ENCODE measurements at regions not wholly inside any gene's neighbourhood (a gene's known extent, or its start where the extent isn't known, plus 50 kb on each side); places are given as distances from the start of the nearest gene placed in this dataset.
"Not testable (repeated sequence)": the region's sequence is repeated elsewhere in the genome, so short reads cannot be mapped to it uniquely, and the experiment has no call there.

DNA sequence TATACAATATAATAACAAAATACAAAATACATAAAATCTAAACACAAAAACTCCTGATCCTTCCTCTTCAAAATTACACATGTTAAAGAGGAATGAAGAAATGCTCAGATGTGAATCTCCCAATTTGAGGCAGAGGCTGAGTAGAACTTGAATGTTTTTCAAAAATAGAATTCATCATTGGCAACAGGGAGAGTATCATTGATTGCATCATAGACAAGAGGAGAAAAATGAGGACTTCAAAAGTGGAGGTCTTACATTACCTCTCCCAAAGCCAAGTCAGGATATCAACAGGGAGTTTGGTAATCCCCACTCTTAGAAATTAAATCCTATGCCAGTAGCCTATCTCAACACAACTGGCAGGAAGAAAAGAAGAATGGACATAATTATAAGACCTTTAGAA, 2023.9 kb upstream of the CELF4 start:
- Histone ChIP-seq H3K27me3 (no peaks in the 10 kb centered on the region), H3K9me3 (no peaks in the 10 kb centered on the region), H3K27ac (no peak overlapping the region), H3K36me3 (no peaks in the 10 kb centered on the region), H3K4me3 (no peak overlapping the region), H3K4me1 (no peaks in the 10 kb centered on the region)
- no peak for DNase-seq (ENCODE audit: low spot score in 2 of 2)
- TF ChIP-seq CTCF (IDR thresholded peaks at IDR 0.05) = no peak
- no peak for TF ChIP-seq POLR2A (IDR thresholded peaks at IDR 0.05)
- no peak for TF ChIP-seq EP300 (IDR thresholded peaks at IDR 0.05)
- TF ChIP-seq POLR2AphosphoS5 (IDR thresholded peaks at IDR 0.05) = no peak

- Histone ChIP-seq H3K4me3 (no peak overlapping the region), H3K4me1 (no peaks in the 10 kb centered on the region), H3K27ac (no peak overlapping the region), H3K36me3 (no peaks in the 10 kb centered on the region), H3K27me3 (no peaks in the 10 kb centered on the region), H3K9me3 (no peaks in the 10 kb centered on the region)
- DNase-seq (ENCODE audit: low spot score in 2 of 2) = no peak
- WGBS = 94% methylated on average over 1 of the region's 1 CpG
- TF ChIP-seq POLR2A (IDR thresholded peaks at IDR 0.05) (no peak), EP300 (IDR thresholded peaks at IDR 0.05) (no peak), POLR2AphosphoS5 (IDR thresholded peaks at IDR 0.05) (no peak), CTCF (IDR thresholded peaks at IDR 0.05) (no peak)
These were observed 2022.0 kb upstream of the CELF4 start for GRCh38 chr18:39587586-39587985.

DNA sequence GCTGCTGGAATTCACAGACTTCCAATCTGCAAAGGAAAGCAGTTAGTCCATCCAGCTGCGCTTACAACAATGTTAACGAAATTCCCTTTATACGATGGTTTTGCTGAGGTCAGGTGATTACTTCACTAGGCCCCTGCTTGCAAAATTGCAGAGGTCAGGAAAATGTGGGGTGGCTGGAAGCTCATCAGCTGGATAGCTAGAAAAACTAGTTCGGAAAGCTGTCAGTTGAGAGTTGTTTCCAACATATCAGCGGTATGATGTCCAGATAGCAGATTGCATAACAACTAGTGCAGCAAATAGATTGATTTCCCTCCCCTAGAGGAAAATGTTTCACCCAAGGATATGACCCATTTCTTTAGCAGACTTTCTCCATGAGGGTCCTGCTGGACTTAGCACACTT, 2021.1 kb upstream of the CELF4 start:
- WGBS = 46% methylated on average over 5 of the region's 5 CpGs
- H3K27ac ChIP-seq = no peak overlapping the region
- H3K36me3 ChIP-seq = no peaks in the 10 kb centered on the region
- no peak for DNase-seq (ENCODE audit: low spot score in 2 of 2)
- TF ChIP-seq CTCF (IDR thresholded peaks at IDR 0.05) (no peak), EP300 (IDR thresholded peaks at IDR 0.05) (no peak), POLR2A (IDR thresholded peaks at IDR 0.05) (no peak), POLR2AphosphoS5 (IDR thresholded peaks at IDR 0.05) (no peak)
- H3K4me1 ChIP-seq = no peaks in the 10 kb centered on the region
- H3K27me3 ChIP-seq = no peaks in the 10 kb centered on the region
- H3K4me3 ChIP-seq = no peak overlapping the region
- no peaks in the 10 kb centered on the region for H3K9me3 ChIP-seq

GRCh38 chr18:39574897-39575296, 2009.3 kb upstream of the CELF4 start:
- no peaks in the 10 kb centered on the region for H3K4me1 ChIP-seq
- H3K27ac ChIP-seq = no peak overlapping the region
- H3K36me3 ChIP-seq = no peaks in the 10 kb centered on the region
- DNase-seq (ENCODE audit: low spot score in 2 of 2) = no peak
- WGBS = 74% methylated on average over 4 of the region's 4 CpGs
- H3K9me3 ChIP-seq = no peaks in the 10 kb centered on the region
- no peak overlapping the region for H3K4me3 ChIP-seq
- H3K27me3 ChIP-seq = no peaks in the 10 kb centered on the region
- TF ChIP-seq POLR2AphosphoS5 (IDR thresholded peaks at IDR 0.05) = no peak
- no peak for TF ChIP-seq CTCF (IDR thresholded peaks at IDR 0.05)
- no peak for TF ChIP-seq POLR2A (IDR thresholded peaks at IDR 0.05)
- TF ChIP-seq EP300 (IDR thresholded peaks at IDR 0.05) = no peak

DNA sequence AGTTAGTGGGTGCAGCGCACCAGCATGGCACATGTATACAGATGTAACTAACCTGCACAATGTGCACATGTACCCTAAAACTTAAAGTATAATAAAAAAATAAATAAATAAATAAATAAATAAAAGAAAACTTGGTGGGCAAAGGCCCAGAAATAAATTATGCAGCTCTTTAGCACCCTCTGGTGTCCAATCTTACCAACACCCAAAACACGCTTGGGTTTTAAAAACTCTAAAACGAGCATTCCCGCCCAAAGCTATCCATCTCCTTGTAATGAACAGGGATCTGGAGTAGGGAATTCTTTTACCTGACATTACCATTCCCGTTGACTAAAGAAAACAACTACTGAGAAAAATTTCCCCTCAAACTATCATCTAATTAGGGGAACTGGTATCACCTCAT, 2005.9 kb upstream of the CELF4 start:
- no peak for TF ChIP-seq EP300 (IDR thresholded peaks at IDR 0.05)
- TF ChIP-seq POLR2A (IDR thresholded peaks at IDR 0.05) = no peak
- TF ChIP-seq POLR2AphosphoS5 (IDR thresholded peaks at IDR 0.05) = no peak
- TF ChIP-seq CTCF (IDR thresholded peaks at IDR 0.05) = no peak
- no peak for DNase-seq (ENCODE audit: low spot score in 2 of 2)
- H3K9me3 ChIP-seq = no peaks in the 10 kb centered on the region
- H3K36me3 ChIP-seq = no peaks in the 10 kb centered on the region
- H3K27ac ChIP-seq = no peak overlapping the region
- 89% methylated on average over 5 of the region's 5 CpGs for WGBS
- no peak overlapping the region for H3K4me3 ChIP-seq
- H3K4me1 ChIP-seq = no peaks in the 10 kb centered on the region
- no peaks in the 10 kb centered on the region for H3K27me3 ChIP-seq

DNA sequence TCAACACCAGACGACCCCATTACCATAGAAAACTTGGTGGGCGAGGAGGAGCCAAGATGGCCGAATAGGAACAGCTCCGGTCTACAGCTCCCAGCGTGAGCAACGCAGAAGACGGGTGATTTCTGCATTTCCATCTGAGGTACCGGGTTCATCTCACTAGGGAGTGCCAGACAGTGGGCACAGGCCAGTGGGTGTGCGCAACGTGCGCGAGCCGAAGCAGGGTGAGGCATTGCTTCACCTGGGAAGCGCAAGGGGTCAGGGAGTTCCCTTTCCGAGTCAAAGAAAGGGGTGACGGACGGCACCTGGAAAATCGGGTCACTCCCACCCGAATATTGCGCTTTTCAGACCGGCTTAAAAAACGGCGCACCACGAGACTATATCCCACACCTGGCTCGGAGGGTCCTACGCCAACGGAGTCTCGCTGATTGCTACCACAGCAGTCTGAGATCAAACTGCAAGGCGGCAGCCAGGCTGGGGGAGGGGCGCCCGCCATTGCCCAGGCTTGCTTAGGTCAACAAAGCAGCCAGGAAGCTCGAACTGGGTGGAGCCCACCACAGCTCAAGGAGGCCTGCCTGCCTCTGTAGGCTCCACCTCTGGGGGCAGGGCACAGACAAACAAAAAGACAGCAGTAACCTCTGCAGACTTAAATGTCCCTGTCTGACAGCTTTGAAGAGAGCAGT, 2000.1 kb upstream of the CELF4 start:
- H3K9me3 ChIP-seq; H3K4me1 ChIP-seq; H3K27ac ChIP-seq; H3K4me3 ChIP-seq; H3K27me3 ChIP-seq; H3K36me3 ChIP-seq; DNase-seq (ENCODE audit: low spot score in 2 of 2): not testable (repeated sequence)
- 96% methylated on average over 30 of the region's 32 CpGs for WGBS
